Left ventricle myocardium inferior (tissue), 1 donor: ENCODE measurements at regions not wholly inside any gene's neighbourhood (a gene's known extent, or its start where the extent isn't known, plus 50 kb on each side); places are given as distances from the start of the nearest gene placed in this dataset.

Experiments
- DNase-seq: peaks from one replicate; pipeline ENCODE4 v3.0.0-alpha.2; 2020
- H3K27ac ChIP-seq: fragments of 200-600 bp; replicated peaks from 2 replicates; pipeline ENCODE4 v1.8.0; 2021
- H3K27me3 ChIP-seq: fragments of 200-600 bp; 2 replicates; pipeline ENCODE4 v1.8.0; 2021; ENCODE audit warnings: low read depth
- H3K36me3 ChIP-seq: fragments of 200-600 bp; 2 replicates; pipeline ENCODE4 v1.8.0; 2021
- H3K4me1 ChIP-seq: fragments of 200-600 bp; 2 replicates; pipeline ENCODE4 v1.8.0; 2021
- H3K4me3 ChIP-seq: fragments of 200-600 bp; 2 replicates; pipeline ENCODE4 v1.8.0; 2021; ENCODE audit warnings: mild to moderate bottlenecking, moderate library complexity
- H3K9me3 ChIP-seq: fragments of 200-600 bp; replicated peaks from 2 replicates; pipeline ENCODE4 v1.8.0; 2021
- intact Hi-C: fragments of 100-400 bp; cut with micrococcal nuclease; formaldehyde crosslinking; loops from one replicate; pipeline ENCODE4 v1.11.0; 2022
- TF ChIP-seq, protein P1 (sequence below): fragments of 200-600 bp; IDR thresholded peaks from 2 replicates; pipeline ENCODE4 v1.8.0; 2021; ENCODE audit warnings: antibody characterized with exemption, mild to moderate bottlenecking, borderline replicate concordance
- donor health status: DM: no; HTN: yes; CAD: no; lungs with severe emphysema.

DNA sequence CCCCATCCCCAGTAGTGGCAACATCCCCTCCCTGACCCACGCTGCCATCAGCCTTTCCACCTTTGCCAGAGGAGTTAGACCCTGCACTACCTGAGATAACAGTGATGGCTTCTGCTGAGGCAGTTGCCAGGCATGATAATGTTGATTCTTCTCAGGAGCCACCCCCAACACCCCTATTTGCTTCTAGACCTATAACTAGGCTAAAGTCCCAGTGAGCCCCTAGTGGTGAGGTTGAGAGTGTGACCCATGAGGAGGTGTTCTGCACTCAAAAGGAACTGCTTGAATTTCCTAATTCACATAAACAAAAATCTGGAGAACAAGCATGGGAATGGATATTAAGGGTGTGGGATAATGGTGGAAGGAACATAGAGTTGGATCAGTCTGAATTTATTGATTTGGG, 159.6 kb upstream of the COL11A1 start:
- H3K27me3 ChIP-seq: no peaks in the 10 kb centered on the region
- no peak overlapping the region for H3K27ac ChIP-seq
- H3K36me3 ChIP-seq: no peaks in the 10 kb centered on the region
- H3K9me3 ChIP-seq: no peaks in the 10 kb centered on the region
- H3K4me3 ChIP-seq: no peak overlapping the region
- TF ChIP-seq, protein P1, sequence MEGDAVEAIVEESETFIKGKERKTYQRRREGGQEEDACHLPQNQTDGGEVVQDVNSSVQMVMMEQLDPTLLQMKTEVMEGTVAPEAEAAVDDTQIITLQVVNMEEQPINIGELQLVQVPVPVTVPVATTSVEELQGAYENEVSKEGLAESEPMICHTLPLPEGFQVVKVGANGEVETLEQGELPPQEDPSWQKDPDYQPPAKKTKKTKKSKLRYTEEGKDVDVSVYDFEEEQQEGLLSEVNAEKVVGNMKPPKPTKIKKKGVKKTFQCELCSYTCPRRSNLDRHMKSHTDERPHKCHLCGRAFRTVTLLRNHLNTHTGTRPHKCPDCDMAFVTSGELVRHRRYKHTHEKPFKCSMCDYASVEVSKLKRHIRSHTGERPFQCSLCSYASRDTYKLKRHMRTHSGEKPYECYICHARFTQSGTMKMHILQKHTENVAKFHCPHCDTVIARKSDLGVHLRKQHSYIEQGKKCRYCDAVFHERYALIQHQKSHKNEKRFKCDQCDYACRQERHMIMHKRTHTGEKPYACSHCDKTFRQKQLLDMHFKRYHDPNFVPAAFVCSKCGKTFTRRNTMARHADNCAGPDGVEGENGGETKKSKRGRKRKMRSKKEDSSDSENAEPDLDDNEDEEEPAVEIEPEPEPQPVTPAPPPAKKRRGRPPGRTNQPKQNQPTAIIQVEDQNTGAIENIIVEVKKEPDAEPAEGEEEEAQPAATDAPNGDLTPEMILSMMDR: no peak
- DNase-seq: no peak
- intact Hi-C loops: no loop called here
- H3K4me1 ChIP-seq: no peaks in the 10 kb centered on the region

DNA sequence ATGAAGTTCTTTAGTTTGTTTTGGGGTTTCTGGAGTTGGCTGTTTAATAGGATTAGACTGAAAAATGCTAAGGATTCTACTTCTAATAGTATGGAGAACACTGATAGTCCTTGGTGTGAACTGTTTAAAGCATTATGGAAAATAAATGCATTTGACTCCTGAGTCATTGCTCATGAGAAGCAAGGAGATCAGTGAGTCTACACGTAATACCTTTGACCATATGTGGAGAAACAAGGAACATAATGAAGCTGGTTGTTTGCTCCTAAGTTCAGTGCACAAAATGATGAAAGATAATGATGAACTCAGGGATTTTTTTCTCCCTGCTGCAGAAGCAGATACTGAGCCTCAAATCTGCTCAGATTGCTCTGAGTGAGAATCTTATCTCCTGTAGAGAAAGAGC, 158.9 kb upstream of the COL11A1 start:
- H3K4me3 ChIP-seq: no peak overlapping the region
- no peak for DNase-seq
- no peaks in the 10 kb centered on the region for H3K36me3 ChIP-seq
- no peak overlapping the region for H3K27ac ChIP-seq
- intact Hi-C loops: no loop called here
- no peaks in the 10 kb centered on the region for H3K9me3 ChIP-seq
- TF ChIP-seq, protein P1: no peak
- no peaks in the 10 kb centered on the region for H3K4me1 ChIP-seq
- H3K27me3 ChIP-seq: no peaks in the 10 kb centered on the region

DNA sequence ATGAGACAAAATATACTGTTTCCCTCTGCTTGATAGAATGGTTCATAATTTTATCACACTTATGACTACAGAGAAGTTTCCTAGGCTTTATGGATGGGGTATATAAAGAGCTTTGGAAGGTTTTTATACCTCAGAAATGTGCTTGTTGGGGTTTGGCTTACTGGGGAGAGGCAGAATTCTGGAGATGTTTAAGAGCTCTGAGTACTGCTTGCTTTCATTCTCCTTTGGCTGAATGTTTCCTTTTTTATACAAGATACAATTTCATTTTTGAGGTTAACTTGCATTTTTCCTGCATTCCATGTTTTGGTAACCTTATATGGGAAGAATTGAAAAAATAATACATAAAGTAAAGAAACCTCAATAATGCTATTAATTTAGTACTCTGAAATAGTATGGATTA, 157.7 kb upstream of the COL11A1 start:
- H3K36me3 ChIP-seq: no peaks in the 10 kb centered on the region
- no peak for DNase-seq
- TF ChIP-seq, protein P1: no peak
- no peaks in the 10 kb centered on the region for H3K27me3 ChIP-seq
- no peak overlapping the region for H3K27ac ChIP-seq
- H3K4me3 ChIP-seq: no peak overlapping the region
- H3K9me3 ChIP-seq: no peaks in the 10 kb centered on the region
- H3K4me1 ChIP-seq: no peaks in the 10 kb centered on the region
- intact Hi-C loops: no loop called here

DNA sequence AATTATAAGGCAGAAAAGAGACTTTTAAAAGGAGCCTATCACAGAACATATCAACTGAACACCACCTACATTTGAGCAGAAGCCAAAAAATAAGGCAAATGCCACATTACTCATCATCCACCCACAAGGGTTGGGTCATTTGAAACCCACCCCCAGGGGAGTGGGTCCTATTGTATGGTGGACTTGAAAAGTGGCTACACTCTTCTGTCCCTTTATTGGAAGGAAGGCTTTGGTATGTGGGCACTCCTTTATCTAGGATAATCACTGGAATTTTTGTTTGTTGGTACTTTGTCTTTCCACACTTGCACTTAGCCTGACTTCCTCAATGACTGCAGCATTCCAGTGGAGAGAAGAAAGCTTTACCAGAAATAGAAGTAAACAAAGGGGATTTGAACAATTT, 157.2 kb upstream of the COL11A1 start:
- Histone ChIP-seq H3K36me3 (no peaks in the 10 kb centered on the region), H3K9me3 (no peaks in the 10 kb centered on the region), H3K4me1 (no peaks in the 10 kb centered on the region), H3K27me3 (no peaks in the 10 kb centered on the region), H3K4me3 (no peak overlapping the region), H3K27ac (no peak overlapping the region)
- DNase-seq: no peak
- intact Hi-C loops: no loop called here
- TF ChIP-seq, protein P1: no peak

DNA sequence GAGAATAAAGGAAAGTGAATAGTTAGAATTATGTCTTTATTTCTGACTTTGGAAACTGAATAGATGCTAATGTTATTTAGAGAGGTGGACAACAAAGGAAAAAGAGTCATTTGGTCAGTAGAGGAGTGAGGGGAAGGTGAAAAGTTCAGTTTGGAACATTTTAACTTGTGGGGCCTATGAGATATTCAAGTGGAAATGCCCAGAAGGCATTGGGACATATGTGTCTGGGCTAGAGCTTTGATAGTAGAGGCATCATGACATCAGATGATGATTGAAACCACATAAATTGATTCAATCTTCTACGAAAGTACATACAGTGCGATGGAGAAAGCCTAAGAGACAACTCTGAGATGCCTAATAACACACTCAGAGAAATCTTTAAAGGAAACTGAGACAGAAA, 151.7 kb upstream of the COL11A1 start:
- no peaks in the 10 kb centered on the region for H3K36me3 ChIP-seq
- intact Hi-C loops: no loop called here
- no peak overlapping the region for H3K4me3 ChIP-seq
- H3K27ac ChIP-seq: no peak overlapping the region
- no peak for DNase-seq
- no peaks in the 10 kb centered on the region for H3K4me1 ChIP-seq
- H3K27me3 ChIP-seq: no peaks in the 10 kb centered on the region
- TF ChIP-seq, protein P1: no peak
- no peaks in the 10 kb centered on the region for H3K9me3 ChIP-seq

DNA sequence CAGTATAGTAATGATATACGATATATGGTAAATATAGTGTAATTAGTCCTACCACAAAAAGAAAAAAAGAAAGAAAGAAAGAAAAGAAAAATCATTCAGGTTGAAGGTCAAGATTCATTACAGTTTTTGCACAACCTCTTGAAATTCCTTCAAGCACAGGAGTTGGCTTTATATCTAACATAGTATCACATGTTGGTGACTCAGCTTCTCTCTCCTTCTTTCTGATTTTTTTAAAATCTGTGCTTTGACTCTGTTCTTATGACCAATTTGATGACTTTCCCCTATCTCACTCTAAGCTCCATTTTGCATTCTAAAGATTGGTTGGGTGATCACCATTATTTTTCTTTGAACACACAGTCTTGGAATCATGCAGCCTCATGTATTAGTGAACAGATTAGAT, 148.2 kb upstream of the COL11A1 start:
- Histone ChIP-seq H3K4me1 (no peaks in the 10 kb centered on the region), H3K36me3 (no peaks in the 10 kb centered on the region), H3K9me3 (no peaks in the 10 kb centered on the region), H3K27me3 (no peaks in the 10 kb centered on the region), H3K27ac (no peak overlapping the region), H3K4me3 (no peak overlapping the region)
- TF ChIP-seq, protein P1: no peak
- no peak for DNase-seq
- intact Hi-C loops: no loop called here
